NCI-H446 (cell line): ENCODE measurements at regions not wholly inside any gene's neighbourhood (a gene's known extent, or its start where the extent isn't known, plus 50 kb on each side); places are given as distances from the start of the nearest gene placed in this dataset.

Source experiments
- DNase-seq, 2 experiments: peaks; one replicate each; lab custom pipeline; 2025; lab: John Stamatoyannopoulos, UW

DNA sequence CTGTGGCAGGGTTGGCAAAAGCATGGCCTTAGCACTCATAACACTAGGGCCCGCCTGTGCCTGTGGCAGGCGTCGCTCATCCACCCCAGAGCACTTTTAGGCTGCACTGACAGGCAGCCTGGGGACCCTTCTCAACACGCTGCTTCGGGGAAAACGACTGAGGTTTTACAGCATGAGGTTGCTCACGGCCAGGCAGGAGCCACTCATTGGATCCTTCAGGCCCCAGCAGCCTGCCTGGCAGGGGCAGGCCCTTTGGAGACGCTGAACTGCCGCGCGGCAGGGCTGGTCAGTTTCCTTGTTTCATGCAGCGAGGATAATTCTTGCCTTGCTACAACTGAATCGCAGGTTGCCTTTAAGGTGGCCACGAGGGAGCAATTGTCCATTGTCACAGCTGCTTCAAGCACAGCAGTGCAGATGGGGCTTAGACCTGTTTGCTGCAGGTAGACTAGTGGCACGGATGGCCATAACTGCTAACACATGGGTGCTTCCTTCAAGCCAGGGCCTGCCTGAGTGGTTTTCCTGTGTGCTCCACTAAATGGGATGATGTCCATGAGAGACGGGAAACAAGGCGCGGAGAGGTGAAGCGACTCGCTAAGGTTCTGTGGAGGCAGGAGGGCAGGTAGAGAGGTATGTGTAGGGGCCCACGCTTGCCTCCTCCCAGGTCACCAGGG, 49.9 kb upstream of the HS6ST1 start:
- no peak for DNase-seq

DNA sequence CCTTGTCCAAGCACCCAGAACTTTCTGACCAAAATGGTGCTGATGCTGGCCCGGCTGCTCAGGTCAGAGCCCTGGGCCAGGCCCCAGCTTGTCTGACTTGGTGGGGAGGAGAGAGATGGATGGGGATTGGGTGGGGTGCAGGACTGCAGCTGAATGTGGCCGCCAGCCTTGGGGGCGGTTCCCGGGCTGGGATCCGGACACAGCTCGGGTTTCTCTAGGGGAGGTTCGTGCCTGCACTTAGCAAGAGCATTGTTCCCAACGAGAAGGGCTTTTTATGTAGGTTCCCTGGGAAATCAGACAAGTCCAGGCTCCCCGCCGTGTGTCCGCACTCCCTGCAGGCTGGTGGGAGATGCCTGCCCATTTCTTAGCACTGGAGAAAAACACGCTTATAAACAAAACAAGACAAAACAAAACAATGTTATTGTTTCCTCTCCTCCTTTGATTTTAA, 50.5 kb upstream of the HS6ST1 start:
- no peak for DNase-seq

DNA sequence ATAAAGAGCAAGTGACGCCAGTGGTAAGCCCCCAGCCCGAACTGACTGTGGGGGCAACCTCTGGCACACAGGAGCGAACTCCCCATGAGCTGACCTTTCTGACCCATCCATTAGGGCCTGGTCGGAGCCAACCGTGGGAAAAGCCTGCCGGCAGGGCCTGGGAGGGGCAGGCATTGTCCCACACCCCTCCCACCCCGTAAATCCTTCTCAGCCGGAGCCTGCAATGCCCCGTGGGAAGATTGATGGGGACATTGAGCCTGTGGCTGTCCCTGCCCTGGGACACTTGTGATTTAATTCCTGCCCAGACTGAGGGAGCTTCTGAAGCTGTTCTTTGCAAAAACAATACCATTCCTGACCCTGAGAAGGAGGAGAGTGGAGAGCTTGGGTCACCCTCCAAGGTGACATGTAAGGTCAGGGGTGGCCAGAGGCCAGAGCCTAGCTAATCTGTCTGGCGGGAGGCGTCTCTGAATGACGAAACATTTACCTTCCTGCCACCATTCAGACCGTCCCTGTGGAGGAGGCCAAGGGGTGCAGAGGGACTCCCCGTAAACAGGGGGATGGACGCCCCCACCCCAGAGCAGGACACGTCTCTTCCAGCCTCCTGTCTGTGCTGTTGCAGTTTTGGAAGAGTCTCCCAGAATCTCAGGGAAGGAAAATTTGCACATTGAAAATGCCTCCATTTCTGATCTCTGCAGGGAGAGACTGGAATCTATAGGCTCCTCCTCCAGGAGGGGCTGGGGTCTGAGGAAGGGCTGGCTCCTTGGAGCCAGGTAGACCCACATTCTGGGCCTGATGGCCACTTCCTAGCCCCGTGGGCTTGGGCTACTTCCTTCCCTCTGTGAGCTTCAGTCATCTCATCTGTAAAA, 51.2 kb upstream of the HS6ST1 start:
- DNase-seq, result no peak

DNA sequence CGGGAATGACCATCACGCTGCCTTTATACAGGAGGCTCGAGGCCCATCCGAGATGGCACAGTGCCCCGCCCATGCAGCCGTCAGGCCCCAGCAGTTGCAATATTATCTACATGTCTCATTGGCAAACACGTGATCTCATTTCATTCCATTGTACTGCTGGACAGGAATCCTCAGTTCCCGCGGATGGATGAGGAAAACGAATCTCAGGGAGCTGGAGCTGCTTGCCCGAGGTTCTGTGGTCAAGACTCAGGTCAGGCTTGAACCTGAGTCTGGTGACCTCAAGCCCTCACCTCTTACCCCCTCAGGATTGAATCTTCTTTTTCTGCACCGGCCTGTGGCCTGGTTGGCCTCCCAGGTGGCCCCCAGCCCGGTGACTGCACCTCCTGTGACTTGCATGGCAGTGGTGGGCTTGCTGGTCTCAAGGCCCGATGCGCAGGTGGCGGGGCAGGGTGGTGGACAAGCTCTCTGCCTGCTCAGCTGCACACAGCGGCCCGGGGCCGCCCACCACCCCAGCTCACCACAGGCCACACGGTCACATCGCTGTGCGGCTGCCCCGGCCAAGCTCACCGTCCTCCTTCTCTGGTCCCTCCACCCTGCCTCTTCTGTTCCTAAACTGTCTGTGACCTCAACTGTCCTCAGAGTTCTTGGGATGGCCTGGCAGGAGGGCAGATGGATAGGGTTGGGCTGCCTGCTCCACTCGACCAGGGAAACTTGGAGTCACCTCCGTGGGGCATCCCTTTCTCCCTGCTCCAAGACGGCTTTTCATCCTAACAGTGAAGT, 52.0 kb upstream of the HS6ST1 start:
- no peak for DNase-seq

DNA sequence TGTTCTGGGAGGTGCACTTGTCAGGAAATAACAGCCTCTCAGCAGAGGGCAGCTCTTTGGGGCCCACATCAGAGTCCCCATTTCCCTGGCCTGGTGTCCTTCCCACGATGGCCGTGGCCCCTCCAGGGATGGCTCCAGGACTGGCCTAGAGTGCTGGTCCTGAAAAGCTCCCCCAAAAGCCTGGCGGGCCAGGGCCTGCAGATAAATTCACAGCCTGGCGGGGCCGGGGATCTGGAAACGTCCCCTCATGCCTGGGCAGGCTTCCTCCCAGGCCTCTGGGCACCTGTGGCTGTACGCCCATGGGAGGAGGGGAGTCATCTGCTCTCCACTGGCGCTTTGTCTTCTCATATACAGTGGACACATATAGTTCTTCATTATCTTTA, 52.6 kb upstream of the HS6ST1 start:
- no peak for DNase-seq

DNA sequence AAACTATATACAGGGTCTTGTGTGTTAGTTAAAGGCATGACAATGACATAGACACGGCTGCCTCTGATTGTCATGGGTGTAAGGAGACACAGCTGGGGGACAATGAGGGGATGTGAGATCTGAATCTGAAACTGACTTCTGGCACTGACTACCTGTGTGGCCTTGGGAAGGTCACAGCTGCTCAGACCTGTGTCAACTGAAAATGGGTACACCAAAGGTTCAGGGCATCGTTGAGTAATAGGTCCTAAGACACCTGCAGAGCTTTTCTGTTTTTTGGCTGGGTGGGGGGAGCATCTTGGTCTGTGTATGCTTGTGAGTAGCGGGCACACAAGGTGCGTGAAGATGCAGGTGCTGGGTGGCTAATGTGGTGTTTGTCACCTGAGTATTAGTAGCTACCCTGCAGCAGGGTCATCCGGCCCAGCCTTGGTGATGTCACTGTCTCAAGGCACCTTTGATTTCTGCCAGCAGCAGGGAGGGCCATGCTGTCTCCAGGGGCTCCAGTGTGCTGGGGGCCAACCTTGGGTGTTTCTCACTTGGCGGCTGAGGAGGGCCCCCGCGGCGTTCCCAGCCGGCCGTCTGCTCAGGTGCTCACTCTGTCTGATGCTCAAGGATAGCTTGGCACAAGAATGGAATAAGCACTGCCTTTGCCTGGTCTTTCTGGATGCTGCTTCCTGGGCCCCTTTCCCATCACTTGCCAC, 53.1 kb upstream of the HS6ST1 start:
- no peak for DNase-seq

DNA sequence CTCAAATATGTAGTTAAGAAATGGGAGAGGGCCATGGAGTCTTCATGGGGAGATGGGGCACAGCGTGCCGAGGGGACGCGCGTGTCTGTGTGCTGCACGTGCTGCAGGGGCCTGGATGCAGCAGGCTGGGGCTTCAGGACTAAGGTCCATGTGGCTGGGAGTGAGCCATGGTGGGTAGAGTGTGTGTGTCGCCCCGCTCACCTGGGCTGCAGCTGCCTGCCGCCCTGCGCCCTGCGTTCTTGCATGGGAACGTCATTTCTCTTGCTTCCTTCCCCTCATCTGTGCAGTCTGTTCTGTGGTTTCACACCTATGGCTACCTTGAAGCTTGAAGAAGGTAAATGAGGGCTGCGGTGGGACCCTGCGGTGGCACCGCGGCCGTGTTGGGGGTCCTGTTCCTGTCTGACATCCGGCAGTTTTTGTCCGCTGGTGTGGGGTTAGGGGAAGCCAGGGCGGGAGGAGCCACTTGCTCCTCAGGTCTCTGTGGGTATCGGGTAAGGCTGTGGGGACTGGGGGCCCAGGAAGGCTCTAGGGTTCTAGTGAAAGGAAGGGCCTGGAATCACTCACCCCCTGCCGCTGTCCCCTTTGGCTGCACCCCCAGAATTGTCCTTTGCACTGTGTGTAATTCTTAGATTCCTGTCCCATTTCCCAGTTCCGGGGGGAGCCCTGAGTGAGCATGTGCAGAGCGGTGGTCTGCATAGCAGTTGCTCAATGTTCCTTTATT, 54.1 kb upstream of the HS6ST1 start:
- no peak for DNase-seq

DNA sequence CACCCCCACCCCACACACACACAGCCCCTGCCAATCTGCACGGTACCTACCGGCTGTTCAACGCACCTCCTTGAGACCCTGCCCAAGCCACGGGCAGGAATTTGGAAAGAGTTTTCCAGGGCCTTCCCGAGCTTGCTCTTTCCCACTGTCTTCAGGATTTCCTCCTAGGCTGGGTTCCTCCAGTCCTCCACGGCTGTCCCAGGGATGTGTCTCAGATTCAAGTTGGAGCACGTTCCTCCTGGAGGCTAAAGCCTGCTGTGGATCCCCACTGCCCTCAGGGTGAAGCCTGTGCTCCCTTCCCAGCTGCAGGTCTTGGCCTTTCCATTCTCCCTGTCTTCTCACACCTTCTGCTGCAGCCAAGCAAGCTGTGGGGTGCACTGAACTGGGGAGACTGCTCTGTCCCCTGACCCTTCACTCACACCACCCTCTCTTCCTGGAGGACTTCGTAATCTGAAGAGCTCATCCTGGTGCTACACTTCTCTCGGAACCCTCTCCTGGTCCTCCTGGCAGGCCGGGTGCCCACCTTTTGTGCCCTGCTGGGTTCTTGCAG, 54.9 kb upstream of the HS6ST1 start:
- no peak for DNase-seq

DNA sequence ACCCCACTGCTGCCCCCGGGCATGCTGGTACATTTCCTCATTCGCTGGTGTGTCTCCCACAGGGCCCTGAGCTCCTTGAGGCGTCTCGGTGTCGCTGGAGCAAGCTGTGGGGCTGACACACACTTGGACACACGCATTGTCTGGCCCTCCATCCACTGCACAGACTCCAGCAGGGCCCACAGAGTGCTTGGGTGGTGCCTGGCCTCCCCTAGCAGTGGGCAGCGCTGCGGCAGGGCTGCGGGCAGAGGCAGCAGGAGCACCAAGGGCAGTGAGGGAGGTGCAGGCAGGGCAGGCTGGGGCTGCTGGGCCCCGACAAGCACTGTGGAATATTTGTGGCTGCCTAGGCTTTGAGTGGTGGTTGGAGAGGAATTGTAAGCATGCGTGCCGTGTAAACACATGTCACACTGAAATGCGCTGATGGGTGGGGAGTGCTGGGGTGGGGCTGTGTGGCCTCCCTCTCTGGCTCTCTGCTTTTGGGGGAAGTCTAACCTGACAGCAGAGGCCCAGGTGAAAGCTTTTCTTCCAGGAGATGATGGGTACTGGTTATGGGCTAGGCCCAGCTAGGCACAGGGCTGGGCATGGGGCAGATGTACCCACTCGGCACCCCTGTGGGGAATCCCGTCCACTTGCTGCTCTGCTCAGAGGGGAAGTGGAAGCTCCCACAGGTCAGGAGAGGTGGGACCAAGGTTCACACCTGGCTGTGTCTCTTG, 55.5 kb upstream of the HS6ST1 start:
- DNase-seq, result no peak

DNA sequence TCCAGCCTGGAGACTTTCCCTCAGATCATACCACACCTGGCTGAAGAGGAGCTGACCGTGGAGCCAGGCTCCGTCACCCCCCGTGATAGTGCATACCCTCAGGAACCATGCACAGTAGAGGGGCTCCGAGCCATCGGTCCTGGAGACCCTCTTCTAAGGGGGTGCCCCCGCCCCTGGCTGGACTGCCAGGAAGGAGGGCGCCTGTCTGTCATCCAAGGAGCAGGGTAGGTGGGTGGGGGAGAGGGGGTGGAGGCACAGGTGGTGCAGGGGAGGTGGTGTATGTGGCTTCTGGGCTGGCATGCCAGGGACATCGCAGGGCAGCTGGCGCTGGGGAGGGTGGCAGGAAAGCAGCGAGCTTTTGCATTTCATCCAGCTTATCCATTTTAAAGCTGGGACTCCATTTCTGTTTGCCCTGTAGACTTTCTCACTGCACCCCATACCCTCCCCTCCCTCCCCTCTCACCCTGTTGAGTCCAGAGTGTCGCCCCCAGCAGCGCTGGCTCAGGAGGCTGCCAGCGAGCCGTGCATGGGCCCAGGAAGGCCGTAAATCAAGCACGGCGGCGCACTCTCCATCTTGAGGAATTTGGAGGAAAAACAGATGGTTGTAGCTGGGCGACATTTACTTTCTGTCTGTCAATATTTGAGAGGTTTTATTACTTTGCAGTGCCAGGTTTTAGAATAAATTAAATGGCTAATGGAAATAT, 56.2 kb upstream of the HS6ST1 start:
- DNase-seq, result peak in 1 of 2 experiments; percentile 23

DNA sequence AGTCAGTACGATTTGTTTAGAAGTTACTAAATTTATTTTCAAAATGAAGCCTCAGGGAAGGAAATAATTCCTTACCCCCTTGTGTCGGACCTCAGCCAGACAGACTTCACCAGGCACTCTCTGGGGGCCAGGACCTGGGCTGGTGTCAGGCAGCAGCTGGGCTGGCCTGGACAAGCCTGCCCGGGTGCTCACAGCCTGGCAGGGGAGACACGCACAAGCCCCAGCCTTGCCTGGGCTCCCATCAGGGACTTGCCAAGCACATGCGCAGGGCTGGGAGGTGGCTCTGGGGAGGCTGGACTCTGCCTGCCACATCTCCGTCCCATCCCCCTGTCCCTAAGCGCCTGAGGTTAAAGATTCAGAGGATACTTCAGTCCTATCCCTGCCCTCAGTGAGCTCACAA, 56.8 kb upstream of the HS6ST1 start:
- peak in 1 of 2 experiments; percentile 41 for DNase-seq

DNA sequence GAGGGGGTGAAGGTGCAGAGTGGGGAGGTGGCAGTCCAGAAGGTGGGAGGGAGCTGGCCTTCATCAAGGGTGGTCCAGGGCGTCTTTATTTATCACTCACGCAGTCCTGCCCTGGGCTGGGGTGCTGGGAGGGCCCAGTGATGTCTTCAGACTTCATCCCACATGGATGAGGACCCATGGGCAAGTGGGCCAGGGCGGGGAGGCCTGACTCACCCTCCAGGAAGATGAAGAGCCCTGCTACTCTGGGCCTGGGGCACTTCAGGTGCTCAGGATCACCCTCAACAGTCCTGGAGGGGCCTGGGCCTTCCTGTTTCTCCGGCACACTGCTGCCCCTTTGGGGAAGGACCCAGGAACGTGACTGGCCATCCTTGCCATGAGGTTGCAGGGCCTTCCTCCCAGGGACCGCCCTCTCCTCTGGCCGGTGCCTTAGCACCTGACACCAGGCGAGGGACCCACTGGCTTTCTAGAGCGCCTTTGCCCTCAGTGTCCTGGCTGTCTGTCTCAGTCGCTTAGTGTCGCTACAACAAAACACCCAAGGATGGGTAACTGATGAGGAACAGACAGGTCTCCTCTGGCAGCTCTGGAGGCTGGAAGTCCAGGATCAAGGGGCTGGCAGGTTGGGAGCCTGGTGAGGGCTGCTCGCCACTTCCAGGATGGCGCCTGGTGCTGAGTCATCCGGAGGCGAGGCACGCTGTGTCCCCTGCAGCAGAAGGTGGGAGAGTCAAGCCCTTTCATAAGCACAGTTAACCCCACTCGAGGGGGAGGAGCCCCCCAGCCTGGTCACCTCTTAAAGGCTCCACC, 57.8 kb upstream of the HS6ST1 start:
- no peak for DNase-seq

DNA sequence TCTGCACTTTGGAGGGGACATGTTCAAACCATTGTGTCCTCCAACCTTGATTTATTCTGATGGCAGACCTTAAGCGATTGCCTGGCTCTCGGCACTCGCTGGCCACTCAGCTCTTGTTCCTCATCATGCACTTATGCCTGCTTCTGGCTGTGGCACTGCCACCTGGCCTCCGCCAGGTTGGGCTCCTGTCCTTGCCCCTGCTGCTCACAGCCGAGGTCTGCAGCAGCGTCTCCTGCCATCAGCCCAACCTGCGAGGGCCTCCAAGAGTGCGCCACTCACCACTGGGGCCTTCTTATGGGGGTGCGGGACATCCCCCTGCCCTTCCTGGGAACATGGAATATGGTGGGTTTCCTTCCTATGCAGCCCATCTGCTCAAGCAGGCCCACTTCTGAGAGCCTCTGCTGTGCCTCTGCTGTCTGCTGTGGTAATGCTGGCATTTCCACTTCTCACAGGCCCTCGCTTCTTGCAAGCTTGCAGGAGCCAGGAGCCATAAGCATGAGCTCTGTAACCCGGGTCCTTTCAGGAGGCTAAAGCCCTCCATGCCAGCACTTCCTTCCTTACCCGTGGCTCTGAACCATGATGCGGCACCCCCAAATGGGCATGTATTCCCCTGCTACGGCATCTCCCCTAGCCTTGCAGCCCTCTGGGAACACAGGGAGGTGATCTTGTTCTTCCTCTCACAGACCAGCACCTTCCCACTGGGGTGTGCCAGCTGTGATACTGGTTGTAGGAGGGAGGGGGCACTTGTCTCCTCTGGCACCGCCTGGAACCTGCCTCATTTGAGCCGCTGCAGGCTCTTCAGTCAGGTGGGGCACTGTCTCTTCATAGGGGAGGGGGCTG, 58.6 kb upstream of the HS6ST1 start:
- DNase-seq, result no peak

DNA sequence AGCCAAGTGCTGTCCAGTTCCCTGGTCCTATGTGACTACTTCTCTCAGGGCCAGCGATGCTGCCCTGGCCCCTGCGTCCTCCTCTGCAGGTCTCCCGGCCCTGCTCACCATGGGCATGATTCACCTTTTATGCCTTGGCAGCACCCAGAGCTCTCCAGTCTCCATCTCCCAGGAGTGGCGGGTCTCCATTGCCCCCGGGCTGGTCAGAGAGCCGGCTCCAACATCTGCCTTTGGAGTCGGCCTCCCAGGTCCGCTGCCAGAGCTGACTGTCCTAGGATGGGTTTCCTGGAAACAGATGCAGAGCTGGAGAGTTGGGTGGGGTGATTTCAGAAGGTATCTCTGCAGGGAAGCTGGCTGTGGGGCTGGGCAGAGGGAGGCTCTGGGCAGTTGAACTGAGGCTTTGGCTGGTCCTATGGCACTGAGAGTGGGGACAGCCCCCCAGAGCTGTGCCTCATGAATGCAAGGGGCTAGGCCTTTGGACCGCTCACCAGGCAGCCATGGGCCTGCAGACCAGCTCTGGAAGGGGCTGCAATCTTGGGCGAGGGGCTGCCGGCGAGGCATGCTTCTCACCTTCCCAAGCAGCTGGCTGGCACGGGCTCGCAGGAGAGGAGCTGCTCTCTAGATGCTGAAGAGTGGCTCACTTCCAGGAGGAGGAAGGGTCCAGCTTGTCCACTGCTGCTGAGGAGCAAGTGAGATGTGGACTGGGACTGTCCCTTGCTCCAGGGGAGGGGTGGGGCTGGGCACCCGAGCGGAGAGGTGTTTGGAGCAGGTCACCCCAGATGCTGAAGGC, 59.8 kb upstream of the HS6ST1 start:
- no peak for DNase-seq

DNA sequence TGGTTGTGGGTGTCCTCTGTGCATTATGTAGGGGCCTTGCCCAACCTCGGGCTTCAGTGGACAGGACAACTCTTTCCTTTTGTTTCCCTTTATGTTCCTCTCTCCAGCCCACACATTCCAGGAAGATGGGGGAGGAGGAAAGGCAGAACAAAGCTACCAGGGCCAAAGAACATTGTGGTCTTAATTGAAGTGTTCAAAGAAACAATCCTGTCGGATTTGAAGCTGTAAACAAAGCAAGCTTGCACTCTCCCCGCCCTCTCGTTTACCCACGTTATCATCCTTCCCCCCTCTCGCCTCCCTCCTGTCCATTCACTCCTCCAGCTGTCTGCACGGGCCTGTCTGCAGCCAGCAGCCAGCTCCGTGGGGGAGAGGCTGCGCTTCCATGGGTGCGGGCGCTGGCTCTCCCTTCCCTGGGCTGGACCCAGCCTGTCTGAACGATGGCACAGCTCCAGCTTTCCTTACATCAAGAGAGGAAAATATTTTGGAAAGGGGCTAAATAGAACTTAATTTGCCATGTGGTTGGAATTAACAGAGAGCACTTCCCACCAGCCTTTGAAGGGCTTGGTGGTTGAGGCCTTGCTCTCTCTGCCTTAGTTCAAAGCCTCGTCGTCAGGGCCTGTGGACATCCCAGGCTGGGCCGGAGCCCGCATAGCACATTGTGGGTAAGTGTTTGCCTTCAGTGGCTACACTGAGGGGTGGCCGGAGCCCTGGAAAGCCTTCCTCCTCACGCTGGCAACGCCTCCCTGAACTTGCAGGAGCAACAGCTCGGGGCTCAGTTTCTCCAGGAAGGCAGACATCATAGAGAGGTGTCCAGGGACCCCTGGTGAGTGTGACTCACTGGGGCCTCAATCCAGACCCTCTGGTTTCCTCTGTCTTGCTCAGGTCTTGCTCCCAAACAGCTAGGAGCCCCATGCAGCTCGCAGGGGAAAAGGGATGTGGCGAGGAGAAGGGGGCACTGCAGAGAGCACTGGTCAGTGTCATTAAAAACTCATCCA, 60.6 kb upstream of the HS6ST1 start:
- DNase-seq, result peak in 1 of 2 experiments; percentile 49
